Right atrium auricular region (tissue), 2 donors: ENCODE measurements at regions not wholly inside any gene's neighbourhood (a gene's known extent, or its start where the extent isn't known, plus 50 kb on each side); places are given as distances from the start of the nearest gene placed in this dataset.

ENCODE experiments used
- DNase-seq: peaks from one replicate; pipeline ENCODE4 v3.0.0-alpha.2; 2019; ENCODE audit warnings: low spot score
- H3K27ac ChIP-seq, 2 donors: fragments of 200-600 bp; sonication (generic); 1 replicate in 1 of 2; 2 replicates in 1 of 2; pipeline ENCODE4 v1.5.1; 2016 to 2019
- H3K27me3 ChIP-seq, 2 donors: fragments of 200-600 bp; sonication (generic); one replicate each; pipeline versions ENCODE4 v1.5.1 to v1.6.0; 2017 to 2019
- H3K36me3 ChIP-seq: fragments of 200-600 bp; sonication (generic); one replicate; pipeline ENCODE4 v1.5.1; 2016
- H3K4me1 ChIP-seq, 2 donors: fragments of 200-600 bp; sonication (generic); one replicate each; pipeline versions ENCODE4 v1.5.1 to v1.6.0; 2017 to 2019
- H3K4me3 ChIP-seq, 2 donors: fragments of 200-600 bp; sonication (generic); 1 replicate in 1 of 2; 2 replicates in 1 of 2; pipeline ENCODE4 v1.5.1; 2017 to 2019; ENCODE audit warnings: mild to moderate bottlenecking in 1 of 2, moderate library complexity in 1 of 2
- H3K9me3 ChIP-seq, 2 donors: fragments of 200-600 bp; sonication (generic); one replicate each; pipeline ENCODE4 v1.5.1; 2019
- CTCF ChIP-seq, 2 donors: fragments of 200-600 bp; sonication (generic); IDR thresholded peaks; one replicate each; pipeline ENCODE4 v1.5.1; 2019; ENCODE audit warnings: antibody characterized with exemption in 2 of 2

- Histone ChIP-seq H3K4me3 (no peak overlapping the region), H3K27me3 (no peaks in the 10 kb centered on the region), H3K9me3 (no peaks in the 10 kb centered on the region), H3K36me3 (no peaks in the 10 kb centered on the region), H3K4me1 (peaks cover 0 to 15% of the 10 kb centered on the region in 2 donors), H3K27ac (peak overlapping the region in 1 of 2 donors; percentile 41)
- no peak for TF ChIP-seq CTCF (IDR thresholded peaks at IDR 0.05)
- DNase-seq = no peak
These were observed 227.7 kb upstream of the ZPLD1 start for GRCh38 chr3:102207151-102207571.

GRCh38 chr3:102215166-102215565, 219.6 kb upstream of the ZPLD1 start:
- no peaks in the 10 kb centered on the region for H3K4me1 ChIP-seq
- no peaks in the 10 kb centered on the region for H3K36me3 ChIP-seq
- H3K27me3 ChIP-seq = no peaks in the 10 kb centered on the region
- no peak overlapping the region for H3K27ac ChIP-seq
- no peak for DNase-seq
- H3K9me3 ChIP-seq = no peaks in the 10 kb centered on the region
- TF ChIP-seq CTCF (IDR thresholded peaks at IDR 0.05) = no peak
- no peak overlapping the region for H3K4me3 ChIP-seq

GRCh38 chr3:102223132-102223531, 211.7 kb upstream of the ZPLD1 start:
- no peak for TF ChIP-seq CTCF (IDR thresholded peaks at IDR 0.05)
- Histone ChIP-seq H3K27me3 (no peaks in the 10 kb centered on the region), H3K36me3 (no peaks in the 10 kb centered on the region), H3K4me3 (no peak overlapping the region), H3K9me3 (no peaks in the 10 kb centered on the region), H3K4me1 (no peaks in the 10 kb centered on the region), H3K27ac (no peak overlapping the region)
- DNase-seq = no peak

- H3K4me1 ChIP-seq = no peaks in the 10 kb centered on the region
- H3K27ac ChIP-seq = no peak overlapping the region
- no peak overlapping the region for H3K4me3 ChIP-seq
- H3K36me3 ChIP-seq = no peaks in the 10 kb centered on the region
- no peak for DNase-seq
- no peaks in the 10 kb centered on the region for H3K9me3 ChIP-seq
- peak in 1 of 2 donors; percentile 51 for TF ChIP-seq CTCF (IDR thresholded peaks at IDR 0.05)
- no peaks in the 10 kb centered on the region for H3K27me3 ChIP-seq
These were observed 210.6 kb upstream of the ZPLD1 start for GRCh38 chr3:102224171-102224570.

- Histone ChIP-seq H3K4me3 (no peak overlapping the region), H3K27ac (no peak overlapping the region), H3K4me1 (no peaks in the 10 kb centered on the region), H3K36me3 (no peaks in the 10 kb centered on the region), H3K27me3 (no peaks in the 10 kb centered on the region), H3K9me3 (no peaks in the 10 kb centered on the region)
- no peak for TF ChIP-seq CTCF (IDR thresholded peaks at IDR 0.05)
- DNase-seq = no peak
These were observed 209.8 kb upstream of the ZPLD1 start for GRCh38 chr3:102225005-102225404.

GRCh38 chr3:102225407-102226132, 209.2 kb upstream of the ZPLD1 start:
- Histone ChIP-seq H3K4me1 (no peaks in the 10 kb centered on the region), H3K4me3 (no peak overlapping the region), H3K27me3 (no peaks in the 10 kb centered on the region), H3K27ac (no peak overlapping the region), H3K9me3 (no peaks in the 10 kb centered on the region), H3K36me3 (no peaks in the 10 kb centered on the region)
- DNase-seq = no peak
- TF ChIP-seq CTCF (IDR thresholded peaks at IDR 0.05) = peak; percentile 20 to 77
